NB4 (cell line): ENCODE measurements at regions not wholly inside any gene's neighbourhood (a gene's known extent, or its start where the extent isn't known, plus 50 kb on each side); places are given as distances from the start of the nearest gene placed in this dataset.
"Not testable (repeated sequence)": the region's sequence is repeated elsewhere in the genome, so short reads cannot be mapped to it uniquely, and the experiment has no call there.

Experiments
- DNase-seq: peaks from one replicate; pipeline ENCODE4 v3.0.0; 2010; ENCODE audit warnings: low read depth
- H3K4me3 ChIP-seq: one replicate; pipeline ENCODE4 v1.5.1; 2011; ENCODE audit warnings: mild to moderate bottlenecking, low read depth, low read length, moderate library complexity
- MYC ChIP-seq: IDR thresholded peaks from 2 replicates; pipeline ENCODE4 v1.6.1; 2011; ENCODE audit warnings: low read depth, low read length
- POLR2A ChIP-seq: IDR thresholded peaks from 2 replicates; pipeline ENCODE4 v1.6.1; 2011; ENCODE audit warnings: mild to moderate bottlenecking; ENCODE audit not compliant: insufficient read length; ENCODE audit errors: extremely low read depth
- TF ChIP-seq, protein P1 (sequence below): IDR thresholded peaks from one replicate; pipeline ENCODE4 v1.5.1; 2012; ENCODE audit warnings: low read depth, low read length
- TF ChIP-seq, protein P2 (sequence below): IDR thresholded peaks from 2 replicates; pipeline ENCODE4 v1.6.1; 2011; ENCODE audit warnings: low read depth, low read length

DNA sequence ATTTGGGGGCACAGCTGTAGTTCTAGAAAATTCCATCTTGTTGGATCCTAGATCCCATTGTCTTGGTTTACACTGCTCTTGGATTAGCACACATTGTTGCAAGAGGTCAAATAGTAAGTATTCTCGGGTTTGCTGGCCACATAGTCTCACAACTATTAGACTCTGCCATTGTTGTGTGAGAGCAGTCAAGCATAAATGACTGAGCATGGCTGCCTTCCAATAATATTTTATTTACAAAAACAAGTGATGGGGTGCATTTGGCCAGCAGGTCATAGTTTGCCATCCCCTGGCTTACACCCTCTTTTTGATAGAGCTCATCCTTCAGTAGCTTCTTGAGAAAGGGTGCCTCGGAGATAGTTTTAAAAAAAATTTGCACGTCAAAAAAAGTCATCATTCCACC lies 77.9 kb upstream of the ALX4 start:
- DNase-seq = no peak
- no peak overlapping the region for H3K4me3 ChIP-seq
- no peak for TF ChIP-seq POLR2A
- TF ChIP-seq, protein P1, sequence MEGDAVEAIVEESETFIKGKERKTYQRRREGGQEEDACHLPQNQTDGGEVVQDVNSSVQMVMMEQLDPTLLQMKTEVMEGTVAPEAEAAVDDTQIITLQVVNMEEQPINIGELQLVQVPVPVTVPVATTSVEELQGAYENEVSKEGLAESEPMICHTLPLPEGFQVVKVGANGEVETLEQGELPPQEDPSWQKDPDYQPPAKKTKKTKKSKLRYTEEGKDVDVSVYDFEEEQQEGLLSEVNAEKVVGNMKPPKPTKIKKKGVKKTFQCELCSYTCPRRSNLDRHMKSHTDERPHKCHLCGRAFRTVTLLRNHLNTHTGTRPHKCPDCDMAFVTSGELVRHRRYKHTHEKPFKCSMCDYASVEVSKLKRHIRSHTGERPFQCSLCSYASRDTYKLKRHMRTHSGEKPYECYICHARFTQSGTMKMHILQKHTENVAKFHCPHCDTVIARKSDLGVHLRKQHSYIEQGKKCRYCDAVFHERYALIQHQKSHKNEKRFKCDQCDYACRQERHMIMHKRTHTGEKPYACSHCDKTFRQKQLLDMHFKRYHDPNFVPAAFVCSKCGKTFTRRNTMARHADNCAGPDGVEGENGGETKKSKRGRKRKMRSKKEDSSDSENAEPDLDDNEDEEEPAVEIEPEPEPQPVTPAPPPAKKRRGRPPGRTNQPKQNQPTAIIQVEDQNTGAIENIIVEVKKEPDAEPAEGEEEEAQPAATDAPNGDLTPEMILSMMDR = no peak
- TF ChIP-seq, protein P2, sequence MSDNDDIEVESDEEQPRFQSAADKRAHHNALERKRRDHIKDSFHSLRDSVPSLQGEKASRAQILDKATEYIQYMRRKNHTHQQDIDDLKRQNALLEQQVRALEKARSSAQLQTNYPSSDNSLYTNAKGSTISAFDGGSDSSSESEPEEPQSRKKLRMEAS = no peak
- no peak for TF ChIP-seq MYC

DNA sequence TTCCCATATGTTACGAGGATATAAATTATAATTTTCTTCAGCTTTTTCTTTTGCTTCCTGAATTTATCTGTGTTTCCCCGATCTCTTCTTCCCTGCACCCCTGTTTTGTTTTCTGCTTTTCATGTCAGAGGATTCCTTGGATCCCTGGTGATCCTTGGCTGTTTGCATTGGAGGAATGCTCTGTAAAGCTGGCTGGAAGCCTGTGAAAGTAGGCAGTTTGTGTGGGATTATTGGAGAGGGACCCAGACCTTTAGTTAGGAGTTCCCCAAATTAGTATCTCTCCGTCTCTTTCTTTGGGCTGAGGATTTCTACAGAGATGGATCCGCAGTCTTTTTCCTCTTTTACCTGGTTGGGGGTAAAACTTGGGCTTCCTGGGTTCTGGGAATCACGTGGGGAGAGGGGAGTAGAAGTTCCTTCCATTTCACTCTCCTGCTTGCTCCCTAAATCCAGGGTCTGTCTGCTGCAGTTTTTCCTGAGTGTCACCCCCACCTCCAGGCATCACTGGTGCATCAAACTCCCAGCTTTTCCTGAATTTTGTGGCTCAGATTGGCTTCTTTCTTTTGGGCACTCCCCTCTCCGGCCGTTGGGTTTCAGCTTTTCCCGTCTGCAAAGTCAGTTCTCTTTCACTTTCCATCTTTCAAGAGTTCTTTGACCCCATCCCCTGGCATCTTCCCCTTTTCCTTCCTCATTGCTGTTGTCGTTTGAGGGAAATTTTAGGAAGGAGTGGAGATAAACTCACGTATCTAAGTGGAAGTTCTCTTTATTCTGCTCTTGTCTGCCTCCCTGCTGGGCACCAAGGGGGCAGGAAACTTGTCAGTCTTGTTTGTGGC lies 79.1 kb upstream of the ALX4 start:
- DNase-seq = no peak
- H3K4me3 ChIP-seq = no peak overlapping the region
- TF ChIP-seq, protein P2 = no peak
- no peak for TF ChIP-seq POLR2A
- TF ChIP-seq MYC = no peak
- TF ChIP-seq, protein P1 = no peak

DNA sequence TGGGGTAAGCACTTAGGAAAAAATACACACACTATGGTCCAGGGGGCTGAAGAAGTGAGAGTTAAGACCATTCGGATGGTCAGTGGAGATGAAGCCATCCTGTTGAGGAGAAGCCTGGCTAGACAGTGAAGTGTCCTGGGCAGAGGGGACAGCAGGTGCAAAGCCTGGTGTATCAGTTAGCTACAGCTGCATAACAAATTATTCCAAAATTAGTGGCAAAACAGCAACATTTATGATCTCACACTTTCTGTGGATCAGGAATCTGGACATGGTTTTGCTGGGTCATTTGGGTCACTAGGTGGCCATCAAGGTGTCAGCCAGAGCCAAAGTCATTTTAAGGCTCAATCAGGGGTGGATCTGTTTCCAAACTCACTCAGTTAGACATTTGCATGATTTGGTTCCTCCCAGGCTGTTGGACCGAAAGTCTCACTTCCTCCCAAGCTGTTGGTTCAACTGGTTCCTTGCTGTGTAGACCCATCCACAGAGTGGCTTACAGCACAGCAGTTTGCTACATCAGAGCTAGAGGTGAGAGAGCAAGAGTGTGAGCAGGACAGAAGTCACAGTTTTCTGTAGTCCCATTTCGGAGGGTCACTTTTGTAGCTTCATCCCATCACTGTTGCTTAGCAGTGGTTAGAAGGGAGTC lies 80.1 kb upstream of the ALX4 start:
- no peak for DNase-seq
- no peak for TF ChIP-seq POLR2A
- TF ChIP-seq, protein P1 = no peak
- TF ChIP-seq, protein P2 = no peak
- TF ChIP-seq MYC = no peak
- H3K4me3 ChIP-seq = no peak overlapping the region

DNA sequence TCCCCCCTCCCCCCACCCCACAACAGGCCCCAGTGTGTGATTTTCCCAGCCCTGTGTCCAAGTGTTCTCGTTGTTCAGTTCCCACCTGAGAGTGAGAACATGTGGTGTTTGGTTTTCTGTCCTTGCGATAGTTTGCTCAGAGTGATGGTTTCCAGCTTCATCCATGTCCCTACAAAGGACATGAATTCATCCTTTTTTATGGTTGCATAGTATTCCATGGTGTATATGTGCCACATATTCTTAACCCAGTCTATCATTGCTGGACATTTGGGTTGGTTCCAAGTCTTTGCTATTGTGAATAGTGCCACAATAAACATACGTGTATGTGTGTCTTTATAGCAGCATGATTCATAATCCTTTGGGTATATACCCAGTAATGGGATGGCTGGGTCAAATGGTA lies 81.1 kb upstream of the ALX4 start:
- DNase-seq = not testable (repeated sequence)

DNA sequence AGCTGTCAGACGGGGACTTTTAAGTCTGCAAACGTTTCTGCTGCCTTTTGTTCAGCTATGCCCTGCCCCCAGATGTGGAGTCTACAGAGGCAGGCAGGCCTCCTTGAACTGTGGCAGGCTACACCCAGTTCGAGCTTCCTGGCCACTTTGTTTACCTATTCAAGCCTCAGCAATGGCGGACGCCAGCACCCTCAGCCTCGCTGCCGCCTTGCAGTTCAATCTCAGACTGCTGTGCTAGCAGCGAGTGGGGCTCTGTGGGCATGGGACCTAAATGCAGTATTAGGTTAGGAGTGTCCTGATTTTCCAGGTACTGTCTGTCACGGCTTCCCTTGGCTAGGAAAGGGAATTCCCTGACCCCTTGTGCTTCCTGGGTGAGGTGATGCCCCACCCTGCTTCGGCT lies 86.8 kb upstream of the ALX4 start:
- DNase-seq, H3K4me3 ChIP-seq: not testable (repeated sequence)

More for the DNA sequence above, 81.1 kb upstream of the ALX4 start:
- H3K4me3 ChIP-seq = not testable (repeated sequence)

DNA sequence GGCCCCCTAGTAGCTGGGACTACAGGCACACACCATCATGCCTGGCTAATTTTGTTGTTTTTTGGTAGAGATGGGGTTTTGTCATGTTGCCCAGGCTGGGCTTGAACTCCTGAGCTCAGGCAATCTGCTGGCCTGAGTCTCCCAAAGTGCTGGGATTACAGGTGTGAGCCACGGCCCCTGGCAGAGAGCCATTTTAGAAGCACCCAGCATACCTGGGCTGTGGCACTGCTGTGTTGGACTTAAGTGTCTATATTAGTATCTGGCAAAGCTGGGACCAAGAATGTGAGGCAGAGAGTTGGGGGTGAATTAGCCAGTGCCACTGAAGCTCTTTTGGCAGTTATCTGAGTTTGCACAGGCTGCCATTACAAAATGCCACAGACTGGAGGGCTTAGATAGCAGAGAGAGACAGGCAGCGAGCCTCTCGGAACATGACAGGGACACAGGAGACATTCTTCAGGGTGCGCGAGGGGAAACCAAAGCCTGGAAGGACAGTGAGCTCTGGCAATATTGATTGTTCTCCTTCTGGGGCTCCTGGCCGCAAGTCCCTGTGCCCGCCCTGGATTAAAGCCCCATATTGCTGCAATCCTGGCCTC lies 87.7 kb upstream of the ALX4 start:
- TF ChIP-seq POLR2A (no peak), MYC (no peak)
- TF ChIP-seq, protein P1 = no peak
- TF ChIP-seq, protein P2 = no peak
- H3K4me3 ChIP-seq = no peak overlapping the region
- no peak for DNase-seq
